Pons (tissue), 1 donor: ENCODE measurements at regions not wholly inside any gene's neighbourhood (a gene's known extent, or its start where the extent isn't known, plus 50 kb on each side); places are given as distances from the start of the nearest gene placed in this dataset.
A peak's percentile ranks its signal among the peaks of the same experiment; 100 is the strongest.

Experiments
- DNase-seq: peaks from one replicate; pipeline ENCODE4 v3.0.0-alpha.2; 2016; ENCODE audit warnings: low spot score

- no peak for DNase-seq
These were observed 387.7 kb downstream of the TMEM135 start for GRCh38 chr11:87425391-87425790.

- DNase-seq, result no peak
These were observed 385.4 kb downstream of the TMEM135 start for GRCh38 chr11:87423161-87423560.

GRCh38 chr11:87422566-87422965, 384.8 kb downstream of the TMEM135 start:
- no peak for DNase-seq

- peak; percentile 83 for DNase-seq
These were observed 383.7 kb downstream of the TMEM135 start for GRCh38 chr11:87421422-87421821.

GRCh38 chr11:87417951-87418350, 380.2 kb downstream of the TMEM135 start:
- DNase-seq, result no peak

GRCh38 chr11:87405843-87406242, 368.1 kb downstream of the TMEM135 start:
- no peak for DNase-seq

GRCh38 chr11:87405356-87405755, 367.6 kb downstream of the TMEM135 start:
- DNase-seq, result no peak

- no peak for DNase-seq
These were observed 363.9 kb downstream of the TMEM135 start for GRCh38 chr11:87401653-87402052.

- DNase-seq, result no peak
These were observed 361.6 kb downstream of the TMEM135 start for GRCh38 chr11:87399341-87399740.

GRCh38 chr11:87398931-87399330, 361.2 kb downstream of the TMEM135 start:
- DNase-seq, result no peak

GRCh38 chr11:87397011-87397865, 359.5 kb downstream of the TMEM135 start:
- no peak for DNase-seq

GRCh38 chr11:87394924-87395323, 357.2 kb downstream of the TMEM135 start:
- no peak for DNase-seq

GRCh38 chr11:87392665-87393064, 354.9 kb downstream of the TMEM135 start:
- no peak for DNase-seq

- no peak for DNase-seq
These were observed 353.8 kb downstream of the TMEM135 start for GRCh38 chr11:87391496-87391895.

GRCh38 chr11:87384078-87384729, 346.5 kb downstream of the TMEM135 start:
- no peak for DNase-seq

GRCh38 chr11:87374038-87374807, 336.5 kb downstream of the TMEM135 start:
- DNase-seq, result no peak
